ENCODE measurements at regions not wholly inside any gene's neighbourhood (a gene's known extent, or its start where the extent isn't known, plus 50 kb on each side); places are given as distances from the start of the nearest gene placed in this dataset.
"Not testable (repeated sequence)": the region's sequence is repeated elsewhere in the genome, so short reads cannot be mapped to it uniquely, and the experiment has no call there.

- DNase-seq: not testable (repeated sequence)
These were observed 78.1 kb upstream of the ZNF337 start for GRCh38 chr20:25774711-25775110.

- not testable (repeated sequence) for DNase-seq
These were observed 77.5 kb upstream of the ZNF337 start for GRCh38 chr20:25774203-25774602.

GRCh38 chr20:25772437-25772836, 75.8 kb upstream of the ZNF337 start:
- not testable (repeated sequence) for DNase-seq

- DNase-seq: not testable (repeated sequence)
These were observed 75.2 kb upstream of the ZNF337 start for GRCh38 chr20:25771818-25772217.

- DNase-seq: no peak
These were observed 64.9 kb upstream of the ZNF337 start for GRCh38 chr20:25761596-25761995.

- DNase-seq: not testable (repeated sequence)
These were observed 64.4 kb upstream of the ZNF337 start for GRCh38 chr20:25761046-25761445.

GRCh38 chr20:25750765-25751696, 54.4 kb upstream of the ZNF337 start:
- no peak for DNase-seq

- no peak for DNase-seq
These were observed 53.6 kb upstream of the ZNF337 start for GRCh38 chr20:25750220-25750764.

GRCh38 chr20:25749649-25750048, 53.0 kb upstream of the ZNF337 start:
- no peak for DNase-seq

All from T1000 (cell line).